ENCODE measurements at regions not wholly inside any gene's neighbourhood (a gene's known extent, or its start where the extent isn't known, plus 50 kb on each side); places are given as distances from the start of the nearest gene placed in this dataset.

GRCh38 chr18:74019864-74020263, 127.8 kb downstream of the FBXO15 start:
- Histone ChIP-seq H3K9ac (ENCODE audit: extremely low read depth, insufficient read length, low read length) (no peak overlapping the region), H4K20me1 (ENCODE audit: control insufficient read depth, insufficient read depth, insufficient read length) (no peaks in the 10 kb centered on the region), H3K23me2 (ENCODE audit: insufficient read length, low read depth, low read length, poor library complexity, severe bottlenecking) (no peaks in the 10 kb centered on the region), H3K18ac (ENCODE audit: insufficient read length, low read depth, low read length) (no peak overlapping the region), H3K9me3 (ENCODE audit: control insufficient read depth, low read depth, low read length) (no peaks in the 10 kb centered on the region), H4K8ac (replicated peaks; ENCODE audit: insufficient read length, low read depth, low read length) (no peak overlapping the region), H4K5ac (ENCODE audit: insufficient read length, low read depth, low read length) (no peak overlapping the region), H2AK5ac (ENCODE audit: insufficient read length, low read length) (no peak overlapping the region), H2BK12ac (ENCODE audit: insufficient read length, low read depth, low read length) (no peak overlapping the region), H3K79me2 (ENCODE audit: insufficient read depth, low read length) (no peaks in the 10 kb centered on the region), H2BK5ac (ENCODE audit: insufficient read length, low read length) (no peak overlapping the region), H3K4ac (ENCODE audit: low read depth, low read length) (no peak overlapping the region), H3K4me2 (ENCODE audit: insufficient read depth, insufficient read length, low read length) (no peak overlapping the region), H3K56ac (ENCODE audit: insufficient read length, low read depth, low read length) (no peak overlapping the region), H3K27me3 (ENCODE audit: insufficient read depth, low read length) (no peaks in the 10 kb centered on the region), H2BK120ac (ENCODE audit: low read depth, low read length, poor library complexity, severe bottlenecking) (no peak overlapping the region), H2AFZ (ENCODE audit: low read length) (no peak overlapping the region), H2BK20ac (ENCODE audit: low read depth, low read length, poor library complexity, severe bottlenecking) (no peak overlapping the region), H3K79me1 (ENCODE audit: insufficient read depth, low read depth, low read length, poor library complexity, severe bottlenecking) (no peaks in the 10 kb centered on the region), H3K14ac (ENCODE audit: insufficient read depth, low read length) (no peak overlapping the region), H3T11ph (ENCODE audit: low read length) (no peak overlapping the region), H3K27ac (ENCODE audit: insufficient read length, low read depth, low read length) (no peak overlapping the region), H3K4me1 (ENCODE audit: insufficient read depth, low read length) (peaks cover 2% of the 10 kb centered on the region; the same call in 1 of the 2 replicates), H3K23ac (ENCODE audit: insufficient read length, low read depth, low read length) (no peak overlapping the region), H4K91ac (ENCODE audit: insufficient read length, low read depth, low read length) (no peak overlapping the region), H2BK15ac (ENCODE audit: low read depth, low read length) (no peak overlapping the region)
- Mint-ChIP-seq H3K4me1 (peaks cover 12 to 13% of the 10 kb centered on the region in 2 experiments), H3K27me3 (ENCODE audit: low read depth) (no peaks in the 10 kb centered on the region), H3K4me3 (no peak overlapping the region), H3K27ac (no peak overlapping the region), H3K36me3 (ENCODE audit: insufficient read depth in 1 of 3, low read depth in 3 of 3) (no peaks in the 10 kb centered on the region), H3K9me3 (no peaks in the 10 kb centered on the region)
- DNase-seq = no peak
- no CpG with 5 or more reads among the region's 3 CpGs for WGBS (ENCODE audit: extremely low coverage, insufficient read length, low lambda C conversion rate)
- TF ChIP-seq CTCF (conservative IDR thresholded peaks at IDR 0.05) = no peak

Measured in H9 (cell line).